K562 (cell line): ENCODE measurements at regions not wholly inside any gene's neighbourhood (a gene's known extent, or its start where the extent isn't known, plus 50 kb on each side); places are given as distances from the start of the nearest gene placed in this dataset.

Source experiments
- CSDE1 ChIP-seq, 2 experiments: fragments of 450-650 bp; IDR thresholded peaks; 2 replicates each; pipeline ENCODE4 v1.6.1; 2016; ENCODE audit warnings: mild to moderate bottlenecking in 1 of 2
- ZNF124 ChIP-seq: sonication (generic); formaldehyde crosslinking; IDR thresholded peaks from 2 replicates; pipeline ENCODE4 v1.8.1; 2022; ENCODE audit warnings: missing genetic modification reagents
- TF ChIP-seq, protein P1 (sequence below), 3 experiments: IDR thresholded peaks in 2 of 3; conservative IDR thresholded peaks in 1 of 3; 2 replicates each; pipeline ENCODE4 v1.5.1; 2011 to 2012; ENCODE audit warnings: low read length in 3 of 3, mild to moderate bottlenecking in 3 of 3, control low read depth in 2 of 3, improper control_type of control experiment in 1 of 3, inconsistent platforms in 1 of 3, low read depth in 1 of 3, mixed read lengths in 1 of 3, moderate library complexity in 1 of 3; ENCODE audit not compliant: insufficient read depth in 2 of 3

GRCh38 chrY:12327751-12328150 is 373.3 kb upstream of the USP9Y start:
- TF ChIP-seq, protein P1, sequence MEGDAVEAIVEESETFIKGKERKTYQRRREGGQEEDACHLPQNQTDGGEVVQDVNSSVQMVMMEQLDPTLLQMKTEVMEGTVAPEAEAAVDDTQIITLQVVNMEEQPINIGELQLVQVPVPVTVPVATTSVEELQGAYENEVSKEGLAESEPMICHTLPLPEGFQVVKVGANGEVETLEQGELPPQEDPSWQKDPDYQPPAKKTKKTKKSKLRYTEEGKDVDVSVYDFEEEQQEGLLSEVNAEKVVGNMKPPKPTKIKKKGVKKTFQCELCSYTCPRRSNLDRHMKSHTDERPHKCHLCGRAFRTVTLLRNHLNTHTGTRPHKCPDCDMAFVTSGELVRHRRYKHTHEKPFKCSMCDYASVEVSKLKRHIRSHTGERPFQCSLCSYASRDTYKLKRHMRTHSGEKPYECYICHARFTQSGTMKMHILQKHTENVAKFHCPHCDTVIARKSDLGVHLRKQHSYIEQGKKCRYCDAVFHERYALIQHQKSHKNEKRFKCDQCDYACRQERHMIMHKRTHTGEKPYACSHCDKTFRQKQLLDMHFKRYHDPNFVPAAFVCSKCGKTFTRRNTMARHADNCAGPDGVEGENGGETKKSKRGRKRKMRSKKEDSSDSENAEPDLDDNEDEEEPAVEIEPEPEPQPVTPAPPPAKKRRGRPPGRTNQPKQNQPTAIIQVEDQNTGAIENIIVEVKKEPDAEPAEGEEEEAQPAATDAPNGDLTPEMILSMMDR (IDR thresholded peaks at IDR 0.05 in 2 of 3, conservative IDR thresholded peaks at IDR 0.05 in 1 of 3; ENCODE audit: insufficient read depth in 2 of 3, low read depth in 1 of 3, low read length in 3 of 3), result no peak
- TF ChIP-seq CSDE1 (IDR thresholded peaks at IDR 0.05) (no peak), ZNF124 (CRISPR knock-in tag) (no peak)
